SK-N-MC (cell line): ENCODE measurements at regions not wholly inside any gene's neighbourhood (a gene's known extent, or its start where the extent isn't known, plus 50 kb on each side); places are given as distances from the start of the nearest gene placed in this dataset.

Experiments
- EZH2 ChIP-seq: fragments of 200-600 bp; sonication (generic); IDR thresholded peaks from one replicate; pipeline ENCODE4 v1.6.1; 2017; ENCODE audit warnings: antibody characterized with exemption
- POLR2AphosphoS5 ChIP-seq: IDR thresholded peaks from 2 replicates; pipeline ENCODE4 v1.6.1; 2012; ENCODE audit warnings: mild to moderate bottlenecking, low read depth, low read length, borderline replicate concordance

DNA sequence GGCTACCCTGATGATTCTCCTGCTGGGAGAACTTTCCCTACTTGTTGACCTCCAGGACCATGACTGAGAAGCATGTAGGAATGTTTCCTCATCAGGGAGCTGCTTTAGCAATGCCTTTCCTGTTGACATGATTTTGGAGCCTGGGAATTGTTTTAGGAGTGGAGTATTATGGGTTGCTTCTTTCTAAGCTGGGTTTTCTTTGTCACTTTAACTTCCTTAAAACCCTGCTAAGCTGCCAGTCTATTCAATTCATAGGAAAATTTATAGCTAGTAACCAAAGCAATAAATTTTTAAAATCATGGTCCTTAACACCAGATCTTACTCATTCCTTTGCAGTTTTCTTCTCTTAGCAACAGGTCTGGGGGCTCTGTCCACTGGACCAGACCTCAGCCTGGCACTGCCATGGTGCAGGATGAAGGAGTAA is 125.6 kb upstream of the TACR1 start:
- no peak for TF ChIP-seq EZH2
- no peak for TF ChIP-seq POLR2AphosphoS5
